Activated CD4-positive, alpha-beta T cell treated with anti-CD3 and anti-CD28 coated beads, Interleukin-2, Interleukin-6, amounts not matched to agents 100 ng/mL and 50 ng/mL, durations not matched to agents 16 hours and 8 hours (primary cell): ENCODE measurements at regions not wholly inside any gene's neighbourhood (a gene's known extent, or its start where the extent isn't known, plus 50 kb on each side); places are given as distances from the start of the nearest gene placed in this dataset.

Experiments
- DNase-seq: peaks from one replicate; pipeline ENCODE4 v3.0.0-alpha.2; 2020

- DNase-seq = no peak
Measured at GRCh38 chr6:140609956-140610355, 1235.5 kb upstream of the CITED2 start.

GRCh38 chr6:140609321-140609720 is 1234.9 kb upstream of the CITED2 start:
- DNase-seq = no peak

- no peak for DNase-seq
Measured at GRCh38 chr6:140604786-140605185, 1230.3 kb upstream of the CITED2 start.

GRCh38 chr6:140602431-140603248 is 1228.2 kb upstream of the CITED2 start:
- no peak for DNase-seq

- DNase-seq = no peak
Measured at GRCh38 chr6:140601021-140601808, 1226.8 kb upstream of the CITED2 start.

GRCh38 chr6:140599916-140600315 is 1225.5 kb upstream of the CITED2 start:
- no peak for DNase-seq

GRCh38 chr6:140597181-140597580 is 1222.7 kb upstream of the CITED2 start:
- DNase-seq = no peak

- DNase-seq = no peak
Measured at GRCh38 chr6:140594806-140595128, 1220.3 kb upstream of the CITED2 start.

GRCh38 chr6:140592877-140593276 is 1218.4 kb upstream of the CITED2 start:
- DNase-seq = no peak

GRCh38 chr6:140590641-140591040 is 1216.2 kb upstream of the CITED2 start:
- DNase-seq = no peak

GRCh38 chr6:140586426-140587061 is 1212.1 kb upstream of the CITED2 start:
- DNase-seq = peak; percentile 86

- peak; percentile 75 for DNase-seq
Measured at GRCh38 chr6:140581601-140582000, 1207.2 kb upstream of the CITED2 start.

GRCh38 chr6:140579918-140580317 is 1205.5 kb upstream of the CITED2 start:
- DNase-seq = no peak

- DNase-seq = no peak
Measured at GRCh38 chr6:140576004-140576555, 1201.6 kb upstream of the CITED2 start.

GRCh38 chr6:140572867-140573266 is 1198.4 kb upstream of the CITED2 start:
- DNase-seq = no peak

GRCh38 chr6:140572129-140572528 is 1197.7 kb upstream of the CITED2 start:
- peak; percentile 5 for DNase-seq

- DNase-seq = no peak
Measured at GRCh38 chr6:140571145-140571544, 1196.7 kb upstream of the CITED2 start.

GRCh38 chr6:140567466-140567865 is 1193.0 kb upstream of the CITED2 start:
- DNase-seq = no peak

GRCh38 chr6:140566781-140567277 is 1192.4 kb upstream of the CITED2 start:
- no peak for DNase-seq

- DNase-seq = no peak
Measured at GRCh38 chr6:140563728-140564127, 1189.3 kb upstream of the CITED2 start.

GRCh38 chr6:140561701-140562100 is 1187.3 kb upstream of the CITED2 start:
- no peak for DNase-seq

GRCh38 chr6:140560671-140561070 is 1186.2 kb upstream of the CITED2 start:
- no peak for DNase-seq

- DNase-seq = no peak
Measured at GRCh38 chr6:140559458-140559857, 1185.0 kb upstream of the CITED2 start.
